SK-N-SH treated with all-trans-retinoic acid at 6 μM for 48 hours (cell line): ENCODE measurements at regions not wholly inside any gene's neighbourhood (a gene's known extent, or its start where the extent isn't known, plus 50 kb on each side); places are given as distances from the start of the nearest gene placed in this dataset.

Experiments used
- ATAC-seq: fragments of 200-7000 bp; cut with Tn5 transposase; 3 replicates; pipeline ENCODE4 v1.9.1; 2020; ENCODE audit warnings: mild to moderate bottlenecking, moderate library complexity
- ARNTL ChIP-seq: fragments of 450-650 bp; formaldehyde crosslinking; IDR thresholded peaks from 2 replicates; pipeline ENCODE4 v1.5.0; 2020; ENCODE audit warnings: low read depth, mild to moderate bottlenecking, moderate library complexity, borderline replicate concordance
- BACH2 ChIP-seq: fragments of 250-450 bp; sonication (Bioruptor Pico); IDR thresholded peaks from 2 replicates; pipeline ENCODE4 v1.9.0; 2021; ENCODE audit warnings: mild to moderate bottlenecking, borderline replicate concordance
- CSDC2 ChIP-seq: fragments of 250-450 bp; sonication (Bioruptor Pico); IDR thresholded peaks from 2 replicates; pipeline ENCODE4 v1.5.0; 2020; ENCODE audit warnings: mild to moderate bottlenecking, moderate library complexity
- ESRRG ChIP-seq: fragments of 250-450 bp; sonication (Bioruptor Pico); IDR thresholded peaks from 2 replicates; pipeline ENCODE4 v1.6.1; 2021; ENCODE audit warnings: mild to moderate bottlenecking
- ISL1 ChIP-seq: fragments of 250-450 bp; sonication (Bioruptor Pico); IDR thresholded peaks from 2 replicates; pipeline ENCODE4 v2.1.2; 2022; ENCODE audit warnings: mild to moderate bottlenecking, moderate library complexity
- OSR1 ChIP-seq: fragments of 250-450 bp; sonication (Bioruptor Pico); IDR thresholded peaks from 2 replicates; pipeline ENCODE4 v1.8.0; 2022; ENCODE audit warnings: moderate library complexity, mild to moderate bottlenecking, inconsistent platforms
- PPARA ChIP-seq: fragments of 250-450 bp; sonication (Bioruptor Pico); IDR thresholded peaks from 2 replicates; pipeline ENCODE4 v1.5.0; 2020; ENCODE audit warnings: mild to moderate bottlenecking, borderline replicate concordance
- RARB ChIP-seq: fragments of 250-450 bp; sonication (Bioruptor Pico); IDR thresholded peaks from 2 replicates; pipeline ENCODE4 v1.8.0; 2021; ENCODE audit warnings: mild to moderate bottlenecking, moderate library complexity
- SNAI2 ChIP-seq: fragments of 250-450 bp; sonication (Bioruptor Pico); IDR thresholded peaks from 2 replicates; pipeline ENCODE4 v1.5.0; 2020; ENCODE audit warnings: mild to moderate bottlenecking, moderate library complexity
- TCF4 ChIP-seq: fragments of 250-450 bp; sonication (Bioruptor Pico); IDR thresholded peaks from 2 replicates; pipeline ENCODE4 v1.8.0; 2021; ENCODE audit warnings: mild to moderate bottlenecking, moderate library complexity, borderline replicate concordance
- TOX ChIP-seq: fragments of 250-450 bp; sonication (Bioruptor Pico); IDR thresholded peaks from 2 replicates; pipeline ENCODE4 v1.8.0; 2021; ENCODE audit warnings: mild to moderate bottlenecking, moderate library complexity, borderline replicate concordance
- ZC3H10 ChIP-seq: fragments of 250-450 bp; sonication (Bioruptor Pico); IDR thresholded peaks from 2 replicates; pipeline ENCODE4 v1.5.1; 2021; ENCODE audit warnings: mild to moderate bottlenecking, moderate library complexity
- ZFP3 ChIP-seq: fragments of 250-450 bp; sonication (Bioruptor Pico); IDR thresholded peaks from 2 replicates; pipeline ENCODE4 v1.5.0; 2020; ENCODE audit warnings: mild to moderate bottlenecking, moderate library complexity
- ZFP30 ChIP-seq: fragments of 450-650 bp; formaldehyde crosslinking; IDR thresholded peaks from 2 replicates; pipeline ENCODE4 v1.5.0; 2022; ENCODE audit warnings: mild to moderate bottlenecking, moderate library complexity
- ZNF565 ChIP-seq: fragments of 450-650 bp; formaldehyde crosslinking; conservative IDR thresholded peaks from 2 replicates; pipeline ENCODE4 v1.5.0; 2020; ENCODE audit warnings: low read depth, mild to moderate bottlenecking, moderate library complexity
- ZNF70 ChIP-seq: fragments of 450-650 bp; formaldehyde crosslinking; IDR thresholded peaks from 2 replicates; pipeline ENCODE4 v1.5.0; 2020; ENCODE audit warnings: mild to moderate bottlenecking, moderate library complexity
- ZNF8 ChIP-seq: fragments of 450-650 bp; formaldehyde crosslinking; IDR thresholded peaks from 2 replicates; pipeline ENCODE4 v1.5.0; 2020; ENCODE audit warnings: mild to moderate bottlenecking, moderate library complexity
- TF ChIP-seq, protein P1 (sequence below): fragments of 250-450 bp; sonication (Bioruptor Pico); IDR thresholded peaks from 2 replicates; pipeline ENCODE4 v1.8.0; 2021; ENCODE audit warnings: low read depth, mild to moderate bottlenecking, moderate library complexity, borderline replicate concordance
- TF ChIP-seq, protein P2 (sequence below): fragments of 250-450 bp; sonication (Bioruptor Pico); IDR thresholded peaks from 2 replicates; pipeline ENCODE4 v1.5.1; 2021; ENCODE audit warnings: mild to moderate bottlenecking, moderate library complexity
- TF ChIP-seq, protein P3 (sequence below): fragments of 250-450 bp; sonication (Bioruptor Pico); IDR thresholded peaks from 2 replicates; pipeline ENCODE4 v1.5.1; 2020; ENCODE audit warnings: low read depth, mild to moderate bottlenecking, moderate library complexity
- TF ChIP-seq, protein P4 (sequence below): fragments of 250-450 bp; sonication (Bioruptor Pico); IDR thresholded peaks from 2 replicates; pipeline ENCODE4 v1.5.0; 2020; ENCODE audit warnings: mild to moderate bottlenecking, moderate library complexity
- TF ChIP-seq, protein P5 (sequence below): fragments of 250-450 bp; sonication (Bioruptor Pico); IDR thresholded peaks from 2 replicates; pipeline ENCODE4 v1.8.0; 2020; ENCODE audit warnings: mild to moderate bottlenecking, moderate library complexity, borderline replicate concordance

DNA sequence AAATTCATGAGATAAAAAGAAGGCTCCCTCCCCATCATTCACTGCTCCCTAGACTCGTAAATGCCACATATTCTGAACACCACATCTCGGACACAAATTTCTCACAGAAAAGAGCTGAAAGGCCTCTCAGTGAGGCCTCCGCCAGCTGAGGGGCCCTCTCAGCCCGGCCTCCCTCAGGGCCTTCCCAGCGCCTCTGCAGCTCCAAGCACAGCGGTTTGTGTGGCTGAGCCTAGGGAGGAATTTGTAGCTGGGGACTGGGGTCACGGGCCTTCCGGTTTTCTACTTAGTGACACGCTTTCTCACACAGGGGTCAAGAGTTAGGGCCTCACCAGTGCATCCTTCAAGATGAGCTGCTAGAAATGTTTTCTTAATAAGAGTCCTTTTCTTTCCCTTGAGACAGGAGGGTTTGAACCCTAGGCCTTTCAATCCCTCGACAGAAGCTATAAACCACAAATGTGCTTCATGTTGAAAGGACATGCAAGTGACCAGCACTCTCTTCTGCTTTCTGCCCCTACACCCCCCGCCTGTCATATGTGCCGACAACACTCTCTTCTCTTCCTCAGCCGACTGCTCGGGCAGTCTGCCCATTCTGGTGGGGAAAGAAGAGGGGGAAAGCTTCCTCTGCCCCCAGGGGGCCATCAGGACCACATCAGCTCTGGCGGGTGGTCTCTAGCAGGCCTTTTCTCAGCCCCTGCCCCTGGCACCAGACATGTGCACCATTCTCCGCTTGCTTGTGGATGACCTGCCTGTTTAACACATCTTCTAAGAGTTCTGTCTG lies 104.9 kb downstream of the CHIC2 start:
- TF ChIP-seq RARB (CRISPR knock-in tag), result no peak
- no peak for ATAC-seq

DNA sequence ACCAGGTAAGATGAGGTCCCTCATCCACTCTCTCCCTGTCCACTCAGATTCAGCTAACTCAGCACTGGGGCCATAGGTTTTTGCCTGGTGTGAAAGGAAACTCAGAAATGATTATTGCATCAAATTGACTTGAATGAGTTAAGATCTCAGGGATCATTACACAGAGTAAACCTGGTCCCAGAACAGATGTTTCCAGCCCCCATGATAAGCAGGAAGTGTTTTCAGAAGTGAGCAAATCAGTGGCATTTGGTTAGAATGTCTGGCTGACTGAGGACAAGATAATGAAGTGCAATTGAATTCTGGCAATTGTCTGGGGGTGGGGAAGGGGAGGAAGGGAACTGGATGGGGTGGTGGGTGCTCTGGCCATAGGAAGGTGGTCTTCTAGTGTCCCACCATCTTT lies 108.0 kb downstream of the CHIC2 start:
- ATAC-seq, result no peak
- TF ChIP-seq ZFP3 (CRISPR knock-in tag) (no peak), TCF4 (peak; percentile 47; the same call in 1 of the 2 replicates)

DNA sequence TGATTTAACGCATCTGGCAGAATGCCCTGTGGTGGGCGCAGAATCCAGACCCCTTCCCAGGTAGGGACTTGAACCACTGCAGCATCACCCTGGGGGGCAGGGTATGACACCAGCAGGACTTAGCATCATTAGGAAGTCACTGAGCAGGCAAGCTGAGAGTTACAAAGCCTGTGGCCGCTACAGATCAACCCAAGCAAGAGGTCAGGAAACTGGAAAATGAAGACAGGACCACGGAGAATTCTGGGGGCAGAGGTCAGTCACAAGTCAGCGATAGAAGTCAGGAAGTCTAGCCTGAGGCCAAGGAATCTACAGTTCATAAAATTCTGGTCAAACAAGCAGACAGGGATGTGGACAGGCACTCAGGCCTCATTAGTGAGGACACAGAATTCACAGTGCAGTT lies 108.4 kb downstream of the CHIC2 start:
- ATAC-seq, result no peak
- TF ChIP-seq, protein P1, sequence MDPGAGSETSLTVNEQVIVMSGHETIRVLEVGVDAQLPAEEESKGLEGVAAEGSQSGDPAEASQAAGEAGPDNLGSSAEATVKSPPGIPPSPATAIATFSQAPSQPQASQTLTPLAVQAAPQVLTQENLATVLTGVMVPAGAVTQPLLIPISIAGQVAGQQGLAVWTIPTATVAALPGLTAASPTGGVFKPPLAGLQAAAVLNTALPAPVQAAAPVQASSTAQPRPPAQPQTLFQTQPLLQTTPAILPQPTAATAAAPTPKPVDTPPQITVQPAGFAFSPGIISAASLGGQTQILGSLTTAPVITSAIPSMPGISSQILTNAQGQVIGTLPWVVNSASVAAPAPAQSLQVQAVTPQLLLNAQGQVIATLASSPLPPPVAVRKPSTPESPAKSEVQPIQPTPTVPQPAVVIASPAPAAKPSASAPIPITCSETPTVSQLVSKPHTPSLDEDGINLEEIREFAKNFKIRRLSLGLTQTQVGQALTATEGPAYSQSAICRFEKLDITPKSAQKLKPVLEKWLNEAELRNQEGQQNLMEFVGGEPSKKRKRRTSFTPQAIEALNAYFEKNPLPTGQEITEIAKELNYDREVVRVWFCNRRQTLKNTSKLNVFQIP (CRISPR knock-in tag), result no peak
- no peak for TF ChIP-seq ESRRG (CRISPR knock-in tag)

DNA sequence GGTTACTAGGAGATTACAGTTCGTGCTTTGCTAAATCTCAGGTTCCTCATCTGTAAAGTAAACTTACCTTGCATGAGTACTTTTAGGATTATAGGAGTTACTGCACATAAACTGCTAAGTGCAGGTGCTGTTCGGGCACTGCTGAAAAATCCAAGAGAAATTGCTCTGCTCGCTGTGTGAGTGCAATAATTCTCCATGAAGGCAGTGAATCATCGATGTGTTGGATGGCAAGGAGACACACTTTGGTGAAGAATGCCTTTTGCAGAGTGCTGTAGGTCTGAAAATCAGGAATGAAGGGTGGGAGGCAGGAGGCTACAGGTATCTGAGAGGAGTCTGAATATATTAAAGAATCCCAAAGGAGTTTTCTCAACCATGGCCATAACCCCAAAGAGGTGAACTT lies 113.0 kb downstream of the CHIC2 start:
- no peak for TF ChIP-seq ESRRG (CRISPR knock-in tag)
- TF ChIP-seq ZFP3 (CRISPR knock-in tag), result no peak
- ATAC-seq, result no peak; the same call in 2 of the 3 replicates

DNA sequence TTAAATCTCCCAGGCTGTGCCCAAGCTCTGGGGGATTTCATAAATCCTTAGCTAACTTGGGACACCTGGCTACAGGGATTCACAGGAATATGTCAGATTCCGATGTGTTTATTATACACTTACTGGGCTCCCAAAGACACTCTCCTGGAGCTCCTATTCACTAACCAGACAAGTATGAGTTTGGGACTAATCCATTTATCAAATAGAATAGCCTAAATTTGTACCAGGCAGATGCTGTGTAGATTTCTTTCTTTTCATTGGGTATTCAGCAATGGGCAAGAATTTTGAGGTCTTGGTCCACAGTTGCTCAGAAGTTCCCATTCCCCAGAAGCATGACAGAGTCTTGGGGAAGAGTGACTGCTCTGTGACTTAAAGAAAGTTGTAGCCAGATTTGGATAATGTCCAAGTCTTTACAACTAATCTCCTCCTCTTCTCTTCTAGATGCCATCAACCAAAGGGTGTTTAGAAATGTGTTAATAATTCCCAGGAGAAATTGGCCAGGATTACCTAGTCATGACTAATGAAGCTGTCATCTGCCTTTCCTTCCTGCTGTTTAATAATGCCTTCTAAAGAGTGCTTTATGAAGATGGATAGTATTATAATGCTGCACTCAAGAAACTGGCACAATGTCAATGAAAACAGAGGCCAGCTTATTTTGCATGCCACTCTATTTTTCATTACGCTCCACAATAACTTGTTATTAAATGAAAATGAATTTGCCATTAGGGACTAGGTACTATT lies 120.9 kb downstream of the CHIC2 start:
- peak; percentile 82 for ATAC-seq
- no peak for TF ChIP-seq ZFP3 (CRISPR knock-in tag)
- TF ChIP-seq, protein P2, sequence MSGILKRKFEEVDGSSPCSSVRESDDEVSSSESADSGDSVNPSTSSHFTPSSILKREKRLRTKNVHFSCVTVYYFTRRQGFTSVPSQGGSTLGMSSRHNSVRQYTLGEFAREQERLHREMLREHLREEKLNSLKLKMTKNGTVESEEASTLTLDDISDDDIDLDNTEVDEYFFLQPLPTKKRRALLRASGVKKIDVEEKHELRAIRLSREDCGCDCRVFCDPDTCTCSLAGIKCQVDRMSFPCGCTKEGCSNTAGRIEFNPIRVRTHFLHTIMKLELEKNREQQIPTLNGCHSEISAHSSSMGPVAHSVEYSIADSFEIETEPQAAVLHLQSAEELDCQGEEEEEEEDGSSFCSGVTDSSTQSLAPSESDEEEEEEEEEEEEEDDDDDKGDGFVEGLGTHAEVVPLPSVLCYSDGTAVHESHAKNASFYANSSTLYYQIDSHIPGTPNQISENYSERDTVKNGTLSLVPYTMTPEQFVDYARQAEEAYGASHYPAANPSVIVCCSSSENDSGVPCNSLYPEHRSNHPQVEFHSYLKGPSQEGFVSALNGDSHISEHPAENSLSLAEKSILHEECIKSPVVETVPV (CRISPR knock-in tag), result peak; percentile 83; the same call in 1 of the 2 replicates
- TF ChIP-seq ARNTL (CRISPR knock-in tag), result no peak
- TF ChIP-seq, protein P3, sequence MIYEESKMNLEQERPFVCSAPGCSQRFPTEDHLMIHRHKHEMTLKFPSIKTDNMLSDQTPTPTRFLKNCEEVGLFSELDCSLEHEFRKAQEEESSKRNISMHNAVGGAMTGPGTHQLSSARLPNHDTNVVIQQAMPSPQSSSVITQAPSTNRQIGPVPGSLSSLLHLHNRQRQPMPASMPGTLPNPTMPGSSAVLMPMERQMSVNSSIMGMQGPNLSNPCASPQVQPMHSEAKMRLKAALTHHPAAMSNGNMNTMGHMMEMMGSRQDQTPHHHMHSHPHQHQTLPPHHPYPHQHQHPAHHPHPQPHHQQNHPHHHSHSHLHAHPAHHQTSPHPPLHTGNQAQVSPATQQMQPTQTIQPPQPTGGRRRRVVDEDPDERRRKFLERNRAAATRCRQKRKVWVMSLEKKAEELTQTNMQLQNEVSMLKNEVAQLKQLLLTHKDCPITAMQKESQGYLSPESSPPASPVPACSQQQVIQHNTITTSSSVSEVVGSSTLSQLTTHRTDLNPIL (CRISPR knock-in tag), result peak; percentile 65; the same call in 1 of the 2 replicates
- TF ChIP-seq CSDC2 (CRISPR knock-in tag), result no peak
- peak; percentile 97 for TF ChIP-seq ZC3H10
- no peak for TF ChIP-seq BACH2
- no peak for TF ChIP-seq ESRRG (CRISPR knock-in tag)
- no peak for TF ChIP-seq ZNF8 (CRISPR knock-in tag)
- no peak for TF ChIP-seq PPARA (CRISPR knock-in tag)
- no peak for TF ChIP-seq OSR1 (CRISPR knock-in tag)
- no peak for TF ChIP-seq ZFP30
- TF ChIP-seq, protein P4, sequence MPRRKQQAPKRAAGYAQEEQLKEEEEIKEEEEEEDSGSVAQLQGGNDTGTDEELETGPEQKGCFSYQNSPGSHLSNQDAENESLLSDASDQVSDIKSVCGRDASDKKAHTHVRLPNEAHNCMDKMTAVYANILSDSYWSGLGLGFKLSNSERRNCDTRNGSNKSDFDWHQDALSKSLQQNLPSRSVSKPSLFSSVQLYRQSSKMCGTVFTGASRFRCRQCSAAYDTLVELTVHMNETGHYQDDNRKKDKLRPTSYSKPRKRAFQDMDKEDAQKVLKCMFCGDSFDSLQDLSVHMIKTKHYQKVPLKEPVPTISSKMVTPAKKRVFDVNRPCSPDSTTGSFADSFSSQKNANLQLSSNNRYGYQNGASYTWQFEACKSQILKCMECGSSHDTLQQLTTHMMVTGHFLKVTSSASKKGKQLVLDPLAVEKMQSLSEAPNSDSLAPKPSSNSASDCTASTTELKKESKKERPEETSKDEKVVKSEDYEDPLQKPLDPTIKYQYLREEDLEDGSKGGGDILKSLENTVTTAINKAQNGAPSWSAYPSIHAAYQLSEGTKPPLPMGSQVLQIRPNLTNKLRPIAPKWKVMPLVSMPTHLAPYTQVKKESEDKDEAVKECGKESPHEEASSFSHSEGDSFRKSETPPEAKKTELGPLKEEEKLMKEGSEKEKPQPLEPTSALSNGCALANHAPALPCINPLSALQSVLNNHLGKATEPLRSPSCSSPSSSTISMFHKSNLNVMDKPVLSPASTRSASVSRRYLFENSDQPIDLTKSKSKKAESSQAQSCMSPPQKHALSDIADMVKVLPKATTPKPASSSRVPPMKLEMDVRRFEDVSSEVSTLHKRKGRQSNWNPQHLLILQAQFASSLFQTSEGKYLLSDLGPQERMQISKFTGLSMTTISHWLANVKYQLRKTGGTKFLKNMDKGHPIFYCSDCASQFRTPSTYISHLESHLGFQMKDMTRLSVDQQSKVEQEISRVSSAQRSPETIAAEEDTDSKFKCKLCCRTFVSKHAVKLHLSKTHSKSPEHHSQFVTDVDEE, result no peak
- TF ChIP-seq TCF4, result peak; percentile 70; the same call in 1 of the 2 replicates
- TF ChIP-seq, protein P1 (CRISPR knock-in tag), result 0 out of 2 replicates have a peak, but pooled peaks have one; percentile 70
- peak; percentile 91 for TF ChIP-seq TOX (CRISPR knock-in tag)
- TF ChIP-seq, protein P5, sequence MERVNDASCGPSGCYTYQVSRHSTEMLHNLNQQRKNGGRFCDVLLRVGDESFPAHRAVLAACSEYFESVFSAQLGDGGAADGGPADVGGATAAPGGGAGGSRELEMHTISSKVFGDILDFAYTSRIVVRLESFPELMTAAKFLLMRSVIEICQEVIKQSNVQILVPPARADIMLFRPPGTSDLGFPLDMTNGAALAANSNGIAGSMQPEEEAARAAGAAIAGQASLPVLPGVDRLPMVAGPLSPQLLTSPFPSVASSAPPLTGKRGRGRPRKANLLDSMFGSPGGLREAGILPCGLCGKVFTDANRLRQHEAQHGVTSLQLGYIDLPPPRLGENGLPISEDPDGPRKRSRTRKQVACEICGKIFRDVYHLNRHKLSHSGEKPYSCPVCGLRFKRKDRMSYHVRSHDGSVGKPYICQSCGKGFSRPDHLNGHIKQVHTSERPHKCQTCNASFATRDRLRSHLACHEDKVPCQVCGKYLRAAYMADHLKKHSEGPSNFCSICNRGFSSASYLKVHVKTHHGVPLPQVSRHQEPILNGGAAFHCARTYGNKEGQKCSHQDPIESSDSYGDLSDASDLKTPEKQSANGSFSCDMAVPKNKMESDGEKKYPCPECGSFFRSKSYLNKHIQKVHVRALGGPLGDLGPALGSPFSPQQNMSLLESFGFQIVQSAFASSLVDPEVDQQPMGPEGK (CRISPR knock-in tag), result peak; percentile 97
- peak; percentile 100 for TF ChIP-seq ISL1 (CRISPR knock-in tag)
- peak; percentile 74; the same call in 1 of the 2 replicates for TF ChIP-seq SNAI2
- TF ChIP-seq ZNF565 (CRISPR knock-in tag), result no peak
- TF ChIP-seq ZNF70 (CRISPR knock-in tag), result no peak; the same call in 1 of the 2 replicates
- TF ChIP-seq RARB (CRISPR knock-in tag), result peak; percentile 80; the same call in 1 of the 2 replicates
